OCI-LY3 (cell line): ENCODE measurements at regions not wholly inside any gene's neighbourhood (a gene's known extent, or its start where the extent isn't known, plus 50 kb on each side); places are given as distances from the start of the nearest gene placed in this dataset.

Experiments used
- H2AFZ ChIP-seq: fragments of 200-600, 300-600 bp; shearing (Covaris generic); 2 replicates; pipeline ENCODE4 v1.6.0; 2014; ENCODE audit warnings: antibody characterized with exemption, low read depth, low read length
- H3K27ac ChIP-seq: fragments of 200-600, 300-600 bp; sonication (generic); 2 replicates; pipeline ENCODE4 v1.5.1; 2014; ENCODE audit warnings: mild to moderate bottlenecking, low read length, moderate library complexity, mixed read lengths
- H3K27me3 ChIP-seq: fragments of 200-600, 300-600 bp; sonication (generic); 2 replicates; pipeline ENCODE4 v1.6.1; 2014; ENCODE audit warnings: low read depth, low read length, mixed read lengths
- H3K36me3 ChIP-seq: fragments of 200-600, 300-600 bp; sonication (generic); replicated peaks from 2 replicates; pipeline ENCODE3; 2014; ENCODE audit warnings: low read depth, low read length, mixed read lengths
- H3K4me1 ChIP-seq: fragments of 300-600, 200-600 bp; sonication (generic); 2 replicates; pipeline ENCODE4 v1.6.1; 2014; ENCODE audit warnings: low read length, mixed read lengths
- H3K4me2 ChIP-seq: fragments of 200-600, 300-600 bp; sonication (generic); 2 replicates; pipeline ENCODE4 v1.6.1; 2014; ENCODE audit warnings: low read length, mixed read lengths
- H3K4me3 ChIP-seq: fragments of 300-600, 200-600 bp; sonication (generic); 2 replicates; pipeline ENCODE4 v1.5.1; 2014; ENCODE audit warnings: antibody characterized with exemption, mild to moderate bottlenecking, low read length, moderate library complexity
- H3K79me2 ChIP-seq: fragments of 300-600, 200-600 bp; shearing (Covaris generic); 2 replicates; pipeline ENCODE4 v1.6.1; 2014; ENCODE audit warnings: mild to moderate bottlenecking, low read length, mixed read lengths
- H3K9ac ChIP-seq: fragments of 300-600, 200-600 bp; shearing (Covaris generic); 2 replicates; pipeline ENCODE4 v1.6.0; 2014; ENCODE audit warnings: mild to moderate bottlenecking, low read length, moderate library complexity
- H3K9me3 ChIP-seq: fragments of 200-600, 300-600 bp; shearing (Covaris generic); 2 replicates; pipeline ENCODE4 v1.6.1; 2014; ENCODE audit warnings: low read length, mixed read lengths; ENCODE audit not compliant: insufficient read depth
- H4K20me1 ChIP-seq: fragments of 200-600, 300-600 bp; sonication (generic); 2 replicates; pipeline ENCODE4 v1.6.1; 2016; ENCODE audit warnings: low read length, mixed read lengths; ENCODE audit not compliant: insufficient read depth
- CTCF ChIP-seq: fragments of 200-600, 300-600 bp; sonication (generic); IDR thresholded peaks from 2 replicates; pipeline ENCODE4 v1.5.1; 2014; ENCODE audit warnings: antibody characterized with exemption, low read length, low read depth
- EZH2phosphoT487 ChIP-seq: fragments of 200-600 bp; shearing (Covaris generic); IDR thresholded peaks from 2 replicates; pipeline ENCODE4 v1.6.1; 2018; ENCODE audit warnings: antibody characterized with exemption, mixed run types, low read depth

DNA sequence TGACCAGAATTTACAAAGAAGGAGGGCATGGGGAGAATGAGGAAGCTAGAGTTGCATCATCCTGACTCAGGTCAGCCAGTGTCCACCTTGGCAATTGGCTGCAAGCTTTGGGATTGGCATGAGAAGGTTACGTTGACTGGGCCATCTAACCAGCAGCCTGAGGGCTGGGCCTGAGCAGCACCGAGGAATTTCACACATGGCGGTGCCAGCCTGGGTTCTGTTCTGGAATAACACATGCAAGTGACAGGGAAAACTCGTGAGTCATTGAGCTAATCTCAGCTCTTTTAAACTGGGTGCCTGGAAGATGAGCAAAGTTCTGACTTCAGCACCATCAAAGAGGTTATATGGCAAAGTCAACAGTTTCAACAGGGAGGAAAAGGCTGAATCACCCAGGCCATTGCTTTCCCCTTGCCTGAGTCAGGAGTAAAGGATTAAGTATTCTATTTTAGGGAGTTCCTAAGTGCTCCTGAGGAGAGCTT, 543.2 kb upstream of the TBX3 start:
- H3K4me3 ChIP-seq = no peak overlapping the region
- no peaks in the 10 kb centered on the region for H4K20me1 ChIP-seq
- no peak overlapping the region for H3K27ac ChIP-seq
- TF ChIP-seq CTCF = no peak
- no peak for TF ChIP-seq EZH2phosphoT487
- no peak overlapping the region for H3K9ac ChIP-seq
- H3K4me2 ChIP-seq = no peak overlapping the region
- H3K4me1 ChIP-seq = no peaks in the 10 kb centered on the region
- no peaks in the 10 kb centered on the region for H3K36me3 ChIP-seq
- H3K79me2 ChIP-seq = no peaks in the 10 kb centered on the region
- H3K9me3 ChIP-seq = no peaks in the 10 kb centered on the region
- no peak overlapping the region for H2AFZ ChIP-seq
- peaks cover 21% of the 10 kb centered on the region for H3K27me3 ChIP-seq

DNA sequence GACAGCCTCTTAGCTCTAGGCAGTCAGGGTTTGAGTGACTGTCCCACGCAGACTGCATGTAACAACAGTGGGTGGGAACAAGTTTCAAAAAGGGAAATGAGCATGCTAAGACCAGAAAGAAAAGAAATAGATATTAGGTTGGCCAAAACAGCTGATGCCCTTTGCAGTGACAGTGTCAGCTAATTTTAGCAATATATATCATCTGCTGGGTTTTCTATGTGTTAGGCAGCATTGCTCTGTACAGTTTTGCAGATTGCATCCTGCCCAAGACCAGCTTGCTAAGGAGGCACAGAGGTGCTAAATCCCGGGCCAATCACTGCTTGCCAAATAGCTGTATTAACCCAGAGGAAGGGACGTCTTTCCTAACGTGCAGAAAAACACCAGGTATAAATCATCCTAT, 541.9 kb upstream of the TBX3 start:
- no peak overlapping the region for H2AFZ ChIP-seq
- no peak for TF ChIP-seq EZH2phosphoT487
- no peak for TF ChIP-seq CTCF
- H3K27me3 ChIP-seq = peaks cover 21% of the 10 kb centered on the region
- H3K9me3 ChIP-seq = no peaks in the 10 kb centered on the region
- no peak overlapping the region for H3K4me3 ChIP-seq
- H3K36me3 ChIP-seq = no peaks in the 10 kb centered on the region
- H3K4me2 ChIP-seq = no peak overlapping the region
- no peaks in the 10 kb centered on the region for H4K20me1 ChIP-seq
- H3K9ac ChIP-seq = no peak overlapping the region
- no peaks in the 10 kb centered on the region for H3K79me2 ChIP-seq
- no peaks in the 10 kb centered on the region for H3K4me1 ChIP-seq
- H3K27ac ChIP-seq = no peak overlapping the region

GRCh38 chr12:115223991-115224390, 540.0 kb upstream of the TBX3 start:
- H3K4me1 ChIP-seq = no peaks in the 10 kb centered on the region
- H3K27ac ChIP-seq = no peak overlapping the region
- no peak for TF ChIP-seq EZH2phosphoT487
- H3K27me3 ChIP-seq = peaks cover 18% of the 10 kb centered on the region; the same call in 1 of the 2 replicates
- no peak overlapping the region for H3K4me3 ChIP-seq
- no peaks in the 10 kb centered on the region for H4K20me1 ChIP-seq
- no peak overlapping the region for H3K4me2 ChIP-seq
- no peak overlapping the region for H2AFZ ChIP-seq
- H3K9me3 ChIP-seq = no peaks in the 10 kb centered on the region
- no peaks in the 10 kb centered on the region for H3K36me3 ChIP-seq
- H3K79me2 ChIP-seq = no peaks in the 10 kb centered on the region
- H3K9ac ChIP-seq = no peak overlapping the region

GRCh38 chr12:115223322-115223721, 539.3 kb upstream of the TBX3 start:
- peaks cover 13% of the 10 kb centered on the region; the same call in 1 of the 2 replicates for H3K27me3 ChIP-seq
- H3K9me3 ChIP-seq = no peaks in the 10 kb centered on the region
- no peak overlapping the region for H3K9ac ChIP-seq
- no peak overlapping the region for H3K4me2 ChIP-seq
- no peaks in the 10 kb centered on the region for H3K36me3 ChIP-seq
- H3K4me1 ChIP-seq = no peaks in the 10 kb centered on the region
- no peak overlapping the region for H2AFZ ChIP-seq
- H3K4me3 ChIP-seq = no peak overlapping the region
- TF ChIP-seq EZH2phosphoT487 (no peak), CTCF (no peak)
- H3K27ac ChIP-seq = no peak overlapping the region
- H4K20me1 ChIP-seq = no peaks in the 10 kb centered on the region
- H3K79me2 ChIP-seq = no peaks in the 10 kb centered on the region

DNA sequence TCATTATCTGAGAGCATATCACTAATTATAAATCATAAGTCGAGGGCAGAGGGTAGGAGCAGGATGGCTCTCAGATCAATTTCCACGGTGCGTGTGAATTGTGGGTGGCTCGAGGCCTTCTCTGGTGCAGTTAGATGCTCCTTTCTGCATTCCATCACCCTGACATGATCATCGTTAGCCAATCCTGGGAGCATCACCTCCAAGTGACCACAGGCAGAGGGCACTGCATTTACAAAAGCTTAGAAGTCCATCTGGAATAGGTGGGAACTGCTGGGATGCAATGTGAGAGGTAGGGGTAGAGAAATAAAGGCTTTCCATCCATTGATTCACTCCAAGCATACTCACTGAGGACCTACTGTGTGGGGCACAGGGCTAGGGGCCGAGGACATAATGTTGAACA, 538.2 kb upstream of the TBX3 start:
- Histone ChIP-seq H3K4me2 (no peak overlapping the region), H3K9ac (no peak overlapping the region), H3K36me3 (no peaks in the 10 kb centered on the region), H3K9me3 (no peaks in the 10 kb centered on the region), H3K4me1 (no peaks in the 10 kb centered on the region), H3K4me3 (no peak overlapping the region), H3K79me2 (no peaks in the 10 kb centered on the region), H4K20me1 (no peaks in the 10 kb centered on the region), H2AFZ (no peak overlapping the region), H3K27me3 (0 out of 2 replicates have a peak, but pooled peaks cover 7% of the 10 kb centered on the region), H3K27ac (no peak overlapping the region)
- no peak for TF ChIP-seq CTCF
- TF ChIP-seq EZH2phosphoT487 = no peak
